Activated naive CD8-positive, alpha-beta T cell treated with anti-CD3 and anti-CD28 coated beads, Interleukin-2, amount 10 ng/mL, durations not matched to agents 7 days and 5 days (primary cell): ENCODE measurements at regions not wholly inside any gene's neighbourhood (a gene's known extent, or its start where the extent isn't known, plus 50 kb on each side); places are given as distances from the start of the nearest gene placed in this dataset.
A peak's percentile ranks its signal among the peaks of the same experiment; 100 is the strongest.

Experiments
- ATAC-seq: fragments of 150-1000 bp; cut with Tn5 transposase; one replicate; pipeline ENCODE4 v1.10.0; 2021; ENCODE audit warnings: low read depth, moderate library complexity
- POLR2A ChIA-PET: fragments of 350-600 bp; sonication (Branson Sonifier 250); formaldehyde crosslinking; loops from one replicate; lab custom pipeline; 2021; ENCODE audit warnings: antibody characterized with exemption; lab: Charles Lee
- DNase-seq: peaks from one replicate; pipeline ENCODE4 v3.0.0; 2021
- H3K27ac Mint-ChIP-seq: one replicate; pipeline ENCODE4 v1.8.0; 2022; ENCODE audit warnings: mild to moderate bottlenecking, mixed read lengths
- H3K27me3 Mint-ChIP-seq: one replicate; pipeline ENCODE4 v1.8.0; 2022; ENCODE audit warnings: mild to moderate bottlenecking, moderate library complexity, mixed read lengths
- H3K36me3 Mint-ChIP-seq: one replicate; pipeline ENCODE4 v1.8.0; 2021; ENCODE audit warnings: mild to moderate bottlenecking, mixed read lengths
- H3K4me1 Mint-ChIP-seq: one replicate; pipeline ENCODE4 v1.8.0; 2021; ENCODE audit warnings: mixed read lengths
- H3K4me3 Mint-ChIP-seq: one replicate; pipeline ENCODE4 v1.8.0; 2022; ENCODE audit warnings: mild to moderate bottlenecking, moderate library complexity, mixed read lengths
- H3K9me3 Mint-ChIP-seq: one replicate; pipeline ENCODE4 v1.8.0; 2021; ENCODE audit warnings: mixed read lengths

GRCh38 chrX:10076765-10077164, 80.0 kb upstream of the CLCN4 start:
- POLR2A ChIA-PET = no interaction called here
- Mint-ChIP-seq H3K27me3 (no peaks in the 10 kb centered on the region), H3K4me3 (no peak overlapping the region), H3K4me1 (peaks cover 3% of the 10 kb centered on the region), H3K27ac (no peak overlapping the region), H3K36me3 (peaks cover 3% of the 10 kb centered on the region), H3K9me3 (no peaks in the 10 kb centered on the region)
- DNase-seq (no peak), ATAC-seq (no peak)

GRCh38 chrX:10077425-10078188, 79.2 kb upstream of the CLCN4 start:
- no peak overlapping the region for H3K4me3 Mint-ChIP-seq
- peaks cover 3% of the 10 kb centered on the region for H3K36me3 Mint-ChIP-seq
- peaks cover 3% of the 10 kb centered on the region for H3K4me1 Mint-ChIP-seq
- H3K27ac Mint-ChIP-seq = peak overlapping the region; percentile 9
- H3K27me3 Mint-ChIP-seq = no peaks in the 10 kb centered on the region
- DNase-seq (no peak), ATAC-seq (peak; percentile 60)
- POLR2A ChIA-PET = interaction anchor here (1.2 kb wide), 1 partner anchor 34 kb away, joined by 6 read pairs; no protein-coding TSS in a partner anchor
- no peaks in the 10 kb centered on the region for H3K9me3 Mint-ChIP-seq

GRCh38 chrX:10078266-10078665, 78.5 kb upstream of the CLCN4 start:
- no peaks in the 10 kb centered on the region for H3K9me3 Mint-ChIP-seq
- H3K27me3 Mint-ChIP-seq = no peaks in the 10 kb centered on the region
- DNase-seq = no peak
- no peak for ATAC-seq
- peaks cover 7% of the 10 kb centered on the region for H3K4me1 Mint-ChIP-seq
- no peak overlapping the region for H3K27ac Mint-ChIP-seq
- H3K36me3 Mint-ChIP-seq = peaks cover 5% of the 10 kb centered on the region
- H3K4me3 Mint-ChIP-seq = no peak overlapping the region
- POLR2A ChIA-PET = interaction anchor here (1.2 kb wide), 1 partner anchor 33 kb away, joined by 6 read pairs; no protein-coding TSS in a partner anchor

DNA sequence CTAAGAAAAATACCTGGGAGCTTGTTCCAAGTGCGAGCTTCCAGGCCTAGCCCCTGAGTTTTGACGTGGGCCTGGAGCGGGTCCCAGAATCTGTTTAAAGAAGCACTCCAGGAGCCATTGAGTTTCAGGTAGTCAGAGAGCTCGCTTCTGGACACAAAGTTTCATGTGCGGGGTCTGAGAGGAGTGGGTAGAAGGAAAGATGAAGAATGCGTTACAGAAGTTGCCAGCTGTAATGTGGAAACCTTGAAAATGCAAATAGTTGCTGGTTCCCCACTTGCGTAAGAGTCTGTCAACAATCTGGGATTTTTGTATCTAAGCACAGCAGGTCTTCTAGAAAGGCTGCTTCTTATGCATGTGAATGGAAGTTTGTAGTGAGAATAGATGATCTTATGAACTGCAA, 77.5 kb upstream of the CLCN4 start:
- Mint-ChIP-seq H3K27me3 (no peaks in the 10 kb centered on the region), H3K9me3 (no peaks in the 10 kb centered on the region), H3K4me3 (no peak overlapping the region), H3K27ac (no peak overlapping the region), H3K36me3 (peaks cover 8% of the 10 kb centered on the region), H3K4me1 (peaks cover 9% of the 10 kb centered on the region)
- no peak for DNase-seq
- POLR2A ChIA-PET = no interaction called here
- no peak for ATAC-seq

- peaks cover 13% of the 10 kb centered on the region for H3K36me3 Mint-ChIP-seq
- H3K9me3 Mint-ChIP-seq = no peaks in the 10 kb centered on the region
- H3K4me3 Mint-ChIP-seq = no peak overlapping the region
- POLR2A ChIA-PET = interaction anchor here (1.1 to 1.7 kb wide), 3 partner anchors 14 to 27 kb away, joined by 3 to 7 read pairs (median 6); no protein-coding TSS in a partner anchor
- peaks cover 18% of the 10 kb centered on the region for H3K4me1 Mint-ChIP-seq
- H3K27me3 Mint-ChIP-seq = no peaks in the 10 kb centered on the region
- no peak for ATAC-seq
- DNase-seq = no peak
- H3K27ac Mint-ChIP-seq = no peak overlapping the region
These were observed 73.0 kb upstream of the CLCN4 start for GRCh38 chrX:10083809-10084208.

DNA sequence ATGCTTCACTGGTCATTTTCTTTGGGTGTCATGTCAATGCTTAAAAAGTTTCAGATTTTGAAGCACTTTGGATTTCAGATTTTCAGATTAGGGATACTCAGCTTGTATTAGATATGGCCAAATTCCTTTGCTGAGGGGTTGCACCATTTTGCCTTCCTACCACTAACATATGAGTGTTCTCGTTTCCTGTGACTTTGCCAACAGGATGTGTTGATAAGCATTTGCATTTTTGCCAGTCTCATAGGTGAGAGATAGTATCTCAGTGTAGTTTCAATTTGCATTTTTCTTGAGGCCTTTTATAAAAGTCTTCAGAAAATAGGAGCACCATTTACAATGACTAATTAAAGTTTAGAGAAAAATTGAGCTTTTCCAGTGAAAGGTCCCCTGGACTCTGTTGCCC, 71.6 kb upstream of the CLCN4 start:
- POLR2A ChIA-PET = interaction anchor here (0.6 to 1.8 kb wide), 4 partner anchors 11 to 258 kb away, joined by 3 to 10 read pairs (median 6); no protein-coding TSS in a partner anchor
- DNase-seq = no peak

DNA sequence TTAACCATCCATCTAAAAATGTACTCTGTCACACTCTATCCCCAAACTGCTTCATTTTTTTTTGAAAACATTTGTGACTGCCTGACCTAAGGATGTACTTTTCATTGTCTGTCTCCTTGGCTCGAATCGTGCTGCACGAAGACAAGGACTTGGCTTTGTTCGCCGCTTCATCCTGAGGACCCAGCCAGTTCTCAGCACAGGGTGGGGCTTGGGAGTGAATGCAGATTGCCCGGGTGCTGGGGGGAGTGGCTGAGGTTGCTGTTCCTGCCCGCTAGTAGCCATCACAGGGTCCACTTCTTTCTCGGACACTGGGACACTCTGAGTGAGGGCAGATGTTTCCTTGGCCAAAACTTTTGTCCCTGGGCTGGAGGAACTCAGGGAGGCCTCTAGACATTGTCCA, 70.1 kb upstream of the CLCN4 start:
- DNase-seq (no peak), ATAC-seq (no peak)
- H3K4me3 Mint-ChIP-seq = no peak overlapping the region
- H3K9me3 Mint-ChIP-seq = no peaks in the 10 kb centered on the region
- H3K27me3 Mint-ChIP-seq = no peaks in the 10 kb centered on the region
- H3K27ac Mint-ChIP-seq = no peak overlapping the region
- POLR2A ChIA-PET = interaction anchor here (1.8 kb wide), 1 partner anchor 11 kb away, joined by 10 read pairs; no protein-coding TSS in a partner anchor
- peaks cover 18% of the 10 kb centered on the region for H3K4me1 Mint-ChIP-seq
- H3K36me3 Mint-ChIP-seq = peaks cover 15% of the 10 kb centered on the region

More for the DNA sequence above, 71.6 kb upstream of the CLCN4 start:
- peak overlapping the region; percentile 39 for H3K4me3 Mint-ChIP-seq
- H3K9me3 Mint-ChIP-seq = no peaks in the 10 kb centered on the region
- peak overlapping the region; percentile 71 for H3K27ac Mint-ChIP-seq
- H3K4me1 Mint-ChIP-seq = peaks cover 18% of the 10 kb centered on the region
- H3K27me3 Mint-ChIP-seq = no peaks in the 10 kb centered on the region
- peak; percentile 77 for ATAC-seq
- H3K36me3 Mint-ChIP-seq = peaks cover 13% of the 10 kb centered on the region

DNA sequence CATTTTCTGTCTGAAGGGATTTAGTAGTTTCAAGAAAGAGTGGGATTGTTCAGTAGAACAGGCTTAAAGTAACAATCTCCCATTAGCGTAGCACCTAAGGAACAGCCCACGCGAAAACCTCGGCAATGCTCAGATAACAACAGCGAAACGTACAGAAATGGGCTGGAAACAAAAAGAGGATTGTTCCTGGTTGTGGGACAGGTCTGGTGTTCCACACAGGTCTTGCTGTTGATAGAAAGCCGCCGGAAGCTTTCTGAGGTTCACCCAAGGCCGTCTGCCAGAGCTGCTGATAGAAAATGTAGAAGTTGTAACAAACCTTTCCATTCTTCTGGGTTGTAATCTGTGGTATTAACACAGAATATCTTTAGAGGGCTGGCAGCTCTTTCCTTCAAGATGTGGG, 69.4 kb upstream of the CLCN4 start:
- H3K4me1 Mint-ChIP-seq = peaks cover 18% of the 10 kb centered on the region
- no peaks in the 10 kb centered on the region for H3K9me3 Mint-ChIP-seq
- peaks cover 17% of the 10 kb centered on the region for H3K36me3 Mint-ChIP-seq
- no peaks in the 10 kb centered on the region for H3K27me3 Mint-ChIP-seq
- no peak overlapping the region for H3K27ac Mint-ChIP-seq
- ATAC-seq = no peak
- no peak for DNase-seq
- no peak overlapping the region for H3K4me3 Mint-ChIP-seq
- POLR2A ChIA-PET = interaction anchor here (1.4 kb wide), 1 partner anchor 25 kb away, joined by 3 read pairs; no protein-coding TSS in a partner anchor

GRCh38 chrX:10089378-10089795, 67.4 kb upstream of the CLCN4 start:
- H3K36me3 Mint-ChIP-seq = peaks cover 12% of the 10 kb centered on the region
- no peak overlapping the region for H3K4me3 Mint-ChIP-seq
- POLR2A ChIA-PET = no interaction called here
- DNase-seq (no peak), ATAC-seq (no peak)
- no peaks in the 10 kb centered on the region for H3K9me3 Mint-ChIP-seq
- H3K4me1 Mint-ChIP-seq = peaks cover 11% of the 10 kb centered on the region
- H3K27me3 Mint-ChIP-seq = no peaks in the 10 kb centered on the region
- H3K27ac Mint-ChIP-seq = no peak overlapping the region

DNA sequence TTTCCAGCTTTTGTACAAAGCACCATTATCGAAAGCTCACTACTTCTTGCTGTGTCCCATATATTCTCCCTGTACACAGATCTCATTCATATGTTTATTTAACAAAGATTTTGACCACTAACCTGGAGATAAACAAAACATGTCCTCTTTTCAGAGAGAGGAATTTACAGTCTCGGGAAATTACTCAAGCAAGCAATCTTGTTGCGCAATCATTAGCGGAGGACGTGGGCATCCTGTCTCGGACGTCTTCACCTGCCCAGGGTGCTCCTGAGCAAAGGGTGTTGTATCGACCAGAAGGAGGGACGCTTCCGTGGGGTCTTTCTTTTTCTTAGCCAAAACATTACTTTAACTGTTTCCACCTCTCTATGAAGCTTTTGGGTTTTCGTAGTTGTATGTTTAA, 66.5 kb upstream of the CLCN4 start:
- no peak overlapping the region for H3K4me3 Mint-ChIP-seq

DNA sequence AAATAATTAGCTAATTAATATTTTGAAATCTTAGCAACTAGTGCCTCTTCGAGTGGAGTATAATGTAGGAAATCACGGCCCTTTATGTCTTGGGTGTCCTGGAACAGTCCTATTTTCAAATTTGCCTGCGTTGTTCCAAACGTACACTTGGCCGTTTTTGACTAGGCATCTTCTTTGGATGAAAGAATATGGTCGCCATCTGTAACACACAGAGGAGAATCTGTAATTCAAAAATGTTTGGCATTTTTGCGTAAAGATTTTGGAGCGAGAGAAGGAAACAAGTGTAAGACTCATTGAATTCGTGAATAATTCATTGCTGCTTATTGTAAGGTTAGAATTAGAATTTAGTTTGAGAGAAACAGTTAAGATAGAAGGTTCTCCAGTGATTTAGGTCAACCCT, 61.5 kb upstream of the CLCN4 start:
- no peaks in the 10 kb centered on the region for H3K27me3 Mint-ChIP-seq
- POLR2A ChIA-PET = interaction anchor here (5.1 kb wide), 1 partner anchor 16 kb away, joined by 45 read pairs; no protein-coding TSS in a partner anchor
- no peaks in the 10 kb centered on the region for H3K9me3 Mint-ChIP-seq
- no peak for DNase-seq
- no peak overlapping the region for H3K27ac Mint-ChIP-seq
- peaks cover 20% of the 10 kb centered on the region for H3K36me3 Mint-ChIP-seq
- ATAC-seq = no peak
- no peak overlapping the region for H3K4me3 Mint-ChIP-seq
- H3K4me1 Mint-ChIP-seq = peaks cover 24% of the 10 kb centered on the region

More for the DNA sequence above, 66.5 kb upstream of the CLCN4 start:
- POLR2A ChIA-PET = no interaction called here
- Mint-ChIP-seq H3K4me1 (peaks cover 7% of the 10 kb centered on the region), H3K27me3 (no peaks in the 10 kb centered on the region), H3K9me3 (no peaks in the 10 kb centered on the region), H3K36me3 (peaks cover 12% of the 10 kb centered on the region), H3K27ac (no peak overlapping the region)
- ATAC-seq (no peak), DNase-seq (no peak)

DNA sequence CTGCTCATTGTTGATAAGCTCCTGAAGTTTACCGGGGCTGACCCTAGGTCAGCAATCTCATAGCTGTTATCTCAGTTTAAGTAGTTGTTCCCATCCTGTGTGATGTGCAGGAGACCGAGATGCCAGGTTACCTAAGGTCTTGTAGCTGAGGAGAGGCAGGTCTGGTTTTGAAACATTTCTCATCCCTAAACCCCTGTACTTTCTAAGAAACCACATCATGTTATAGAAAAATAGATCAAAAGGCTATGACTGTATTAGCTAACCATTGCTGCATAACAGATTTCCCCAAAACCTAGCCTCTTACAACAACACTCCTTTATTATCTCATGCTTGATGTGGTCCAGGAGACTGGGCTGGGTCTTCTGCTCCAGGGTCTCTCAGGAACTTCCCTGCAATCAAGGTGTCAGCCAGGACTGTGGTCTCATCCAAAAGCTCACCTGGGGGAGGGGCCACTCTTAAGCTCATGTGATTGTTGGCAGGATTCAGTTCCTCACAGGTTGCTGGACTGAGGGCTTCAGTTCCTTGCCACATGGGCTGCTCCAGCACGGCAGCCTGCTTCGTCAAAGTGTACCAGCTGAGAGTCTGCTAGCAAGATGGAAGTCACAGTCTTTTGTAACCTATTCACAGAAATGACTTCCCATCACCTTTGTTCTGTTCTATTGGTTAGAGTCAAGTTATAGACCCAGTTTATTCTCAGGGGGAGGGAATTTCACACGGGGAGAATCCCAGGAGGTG, 60.9 kb upstream of the CLCN4 start:
- peak overlapping the region; percentile 24 for H3K4me3 Mint-ChIP-seq
- peak; percentile 8 for ATAC-seq

GRCh38 chrX:10098270-10098713, 58.5 kb upstream of the CLCN4 start:
- peak overlapping the region; percentile 95 for H3K4me3 Mint-ChIP-seq
- POLR2A ChIA-PET = interaction anchor here (0.6 to 5.1 kb wide), 5 partner anchors 13 to 82 kb away, joined by 3 to 45 read pairs (median 7); no protein-coding TSS in a partner anchor

More for the DNA sequence above, 60.9 kb upstream of the CLCN4 start:
- POLR2A ChIA-PET = interaction anchor here (5.1 kb wide), 1 partner anchor 15 kb away, joined by 45 read pairs; no protein-coding TSS in a partner anchor
- Mint-ChIP-seq H3K27ac (peak overlapping the region; percentile 60), H3K4me1 (peaks cover 26% of the 10 kb centered on the region), H3K27me3 (no peaks in the 10 kb centered on the region), H3K9me3 (no peaks in the 10 kb centered on the region), H3K36me3 (peaks cover 21% of the 10 kb centered on the region)
- no peak for DNase-seq

More at GRCh38 chrX:10098270-10098713, 58.5 kb upstream of the CLCN4 start:
- H3K27me3 Mint-ChIP-seq = no peaks in the 10 kb centered on the region
- peaks cover 29% of the 10 kb centered on the region for H3K4me1 Mint-ChIP-seq
- no peak for DNase-seq
- peak overlapping the region; percentile 90 for H3K27ac Mint-ChIP-seq
- peak; percentile 74 for ATAC-seq
- H3K9me3 Mint-ChIP-seq = no peaks in the 10 kb centered on the region
- peaks cover 25% of the 10 kb centered on the region for H3K36me3 Mint-ChIP-seq
